Pons (tissue), 1 donor: ENCODE measurements at regions not wholly inside any gene's neighbourhood (a gene's known extent, or its start where the extent isn't known, plus 50 kb on each side); places are given as distances from the start of the nearest gene placed in this dataset.
A peak's percentile ranks its signal among the peaks of the same experiment; 100 is the strongest.

Experiments used
- DNase-seq: peaks from one replicate; pipeline ENCODE4 v3.0.0-alpha.2; 2016; ENCODE audit warnings: low spot score

DNA sequence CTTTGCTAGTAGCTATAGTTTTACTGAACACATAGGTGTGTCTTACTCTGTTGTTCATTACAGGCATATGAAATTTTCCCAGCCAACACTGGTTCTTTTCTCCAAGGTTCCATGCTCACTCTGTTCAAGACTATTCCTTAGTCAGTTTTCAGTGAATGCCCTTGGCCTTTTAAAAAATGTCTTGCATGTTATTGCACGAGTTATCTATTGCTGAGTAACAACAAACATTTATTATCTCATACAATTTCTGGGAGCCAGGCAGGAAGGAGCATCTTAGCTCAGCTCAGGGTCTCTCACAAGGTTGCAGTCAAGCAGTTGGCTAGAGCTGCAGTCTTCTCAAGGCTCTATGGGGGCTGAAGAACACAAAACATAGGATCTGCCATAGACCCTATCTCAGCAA, 223.5 kb downstream of the BTG1 start:
- no peak for DNase-seq

DNA sequence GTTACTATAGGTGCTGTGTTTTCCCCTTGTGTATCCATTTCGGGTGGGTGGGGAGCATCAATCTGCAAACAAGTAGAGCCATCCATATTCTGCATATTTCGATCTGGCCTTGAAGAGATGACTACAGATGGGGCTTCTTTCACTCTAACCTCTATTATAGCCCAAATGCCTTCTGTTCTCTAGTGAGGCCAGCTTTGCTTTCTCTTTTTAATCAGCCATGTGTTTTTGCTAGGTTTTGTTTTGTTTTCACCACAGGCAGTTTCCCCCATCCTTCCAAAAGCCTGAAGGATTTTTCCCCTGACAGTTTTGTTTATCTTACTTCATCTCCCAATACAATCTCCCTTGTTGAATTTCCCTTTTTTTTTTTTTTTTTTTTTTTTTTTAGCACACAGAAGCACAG, 224.1 kb downstream of the BTG1 start:
- DNase-seq, result no peak

DNA sequence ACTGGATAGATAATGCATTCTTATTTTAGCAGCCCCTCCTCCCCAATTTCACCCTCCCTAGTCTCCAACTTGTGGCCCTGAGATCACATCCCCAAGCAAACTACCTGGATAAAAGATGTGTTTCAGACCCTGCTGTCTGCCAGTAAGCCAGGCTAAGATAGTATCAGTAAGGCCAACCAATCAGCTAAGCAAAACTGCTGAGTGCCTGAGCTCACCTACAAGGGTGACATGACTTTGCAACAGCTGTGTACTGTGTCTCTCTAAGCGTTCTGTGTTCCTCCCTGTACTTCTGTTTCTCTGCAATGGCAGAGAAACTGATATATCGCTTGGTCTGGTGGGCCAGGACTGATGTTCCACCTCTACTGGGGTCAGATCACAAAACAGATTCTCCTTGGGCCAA, 224.9 kb downstream of the BTG1 start:
- no peak for DNase-seq

DNA sequence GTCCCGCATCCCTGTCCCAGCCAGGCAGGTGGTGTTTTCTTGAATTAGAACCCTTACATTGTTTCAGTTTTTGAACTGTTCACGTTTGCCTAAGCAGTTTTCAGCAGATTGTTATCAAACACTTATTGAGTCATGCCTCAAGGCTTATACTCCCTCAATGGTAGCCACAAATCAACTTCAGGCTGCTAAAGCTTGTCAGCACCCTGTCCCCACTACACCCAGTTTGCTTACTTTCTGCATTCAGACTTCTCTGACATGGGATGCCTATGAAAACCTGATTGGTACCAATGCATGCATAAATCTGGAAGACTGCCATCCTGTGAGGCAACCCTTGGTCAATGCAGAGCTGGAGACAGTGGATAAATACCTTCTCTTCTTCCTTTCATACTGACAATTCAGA, 225.4 kb downstream of the BTG1 start:
- no peak for DNase-seq

DNA sequence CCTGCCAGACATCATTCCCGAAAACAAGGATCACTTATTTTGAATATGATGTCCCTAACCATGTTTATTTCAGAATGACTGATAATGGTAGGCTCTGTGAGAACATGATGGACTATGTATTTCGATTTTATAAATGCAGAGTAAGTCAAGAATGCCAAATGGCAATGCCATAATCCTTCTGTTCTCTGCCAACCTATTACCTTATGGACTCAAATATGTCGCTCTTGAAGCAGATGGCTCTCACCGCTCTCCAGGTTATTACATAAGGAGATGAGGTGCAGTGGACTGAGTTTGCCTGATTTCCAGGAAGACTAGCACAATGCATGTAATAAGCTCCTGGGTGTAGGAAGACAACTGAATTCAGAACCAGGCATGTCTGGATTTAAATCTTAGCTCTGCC, 227.2 kb downstream of the BTG1 start:
- peak; percentile 15 for DNase-seq

DNA sequence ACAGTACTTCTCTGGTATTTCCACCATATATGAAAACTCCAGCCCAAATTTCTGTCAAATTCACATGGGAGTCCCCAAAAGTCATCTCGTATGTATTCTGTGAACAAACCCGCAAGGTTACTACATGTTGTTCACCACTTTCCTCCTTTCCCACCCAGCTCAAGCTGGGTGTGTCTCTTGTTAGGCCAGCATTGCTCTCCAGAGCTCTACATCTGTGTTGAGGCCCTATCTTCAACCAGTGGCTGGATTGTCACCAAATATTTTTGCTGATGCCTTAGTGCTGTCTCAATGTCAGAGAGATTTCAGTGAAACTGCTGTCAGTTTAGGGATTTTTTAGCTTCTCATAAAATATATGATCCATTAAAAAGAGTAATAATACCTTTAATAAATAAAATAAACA, 230.9 kb downstream of the BTG1 start:
- no peak for DNase-seq

DNA sequence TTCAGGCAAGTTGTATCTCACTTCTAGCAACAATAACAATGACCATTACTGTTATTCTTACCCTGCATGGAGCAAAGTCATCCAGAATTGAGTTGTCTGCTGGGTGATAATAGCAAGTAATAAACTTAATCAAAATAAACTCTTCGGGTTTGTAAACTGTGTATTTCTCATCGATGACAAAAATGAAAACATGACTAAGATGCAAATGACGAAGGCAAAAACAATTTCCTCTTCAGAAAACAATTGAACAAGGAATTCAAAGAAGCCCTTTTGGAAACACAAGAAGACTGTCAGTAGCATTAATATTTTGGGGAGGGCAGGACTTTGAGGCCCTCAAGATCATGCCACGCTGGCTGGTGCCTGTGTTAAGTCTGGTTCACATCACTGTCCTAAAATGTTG, 232.0 kb downstream of the BTG1 start:
- no peak for DNase-seq

DNA sequence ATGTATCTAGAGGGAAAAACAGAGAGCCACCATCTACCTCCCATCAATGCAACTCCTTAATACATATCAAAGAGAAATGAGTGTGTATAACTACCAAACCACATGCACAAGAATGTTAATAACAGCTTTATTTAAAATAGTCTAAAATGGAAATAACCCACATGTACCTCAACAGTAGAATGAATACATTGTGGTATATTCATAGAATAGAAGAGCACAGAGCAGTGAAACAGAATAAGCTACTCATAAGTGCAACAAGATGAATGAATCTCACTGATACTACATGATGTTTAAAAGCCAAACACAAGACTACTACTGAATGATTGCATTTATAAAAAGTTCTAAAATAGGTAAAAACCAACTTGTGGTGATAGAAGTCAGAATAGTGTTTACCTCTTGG, 232.5 kb downstream of the BTG1 start:
- DNase-seq, result no peak

DNA sequence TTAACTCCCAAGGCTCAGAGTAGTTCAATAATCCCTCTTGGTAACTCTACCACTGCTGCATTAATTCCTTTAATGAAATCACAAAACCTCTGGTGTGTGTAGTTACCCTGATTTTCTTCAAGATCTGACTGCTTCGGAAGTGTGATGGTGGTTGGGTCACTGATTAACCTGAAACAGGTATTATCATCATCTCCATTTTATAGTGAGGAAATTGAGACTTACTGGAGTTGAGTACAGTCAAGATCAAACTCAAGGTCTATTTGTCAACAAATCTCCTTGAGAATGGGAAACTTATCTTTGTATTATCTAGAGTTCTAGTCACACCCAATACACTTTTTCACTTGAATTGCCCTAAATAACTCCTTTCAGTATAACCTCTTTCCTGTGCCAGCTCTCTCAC, 233.5 kb downstream of the BTG1 start:
- DNase-seq, result no peak

DNA sequence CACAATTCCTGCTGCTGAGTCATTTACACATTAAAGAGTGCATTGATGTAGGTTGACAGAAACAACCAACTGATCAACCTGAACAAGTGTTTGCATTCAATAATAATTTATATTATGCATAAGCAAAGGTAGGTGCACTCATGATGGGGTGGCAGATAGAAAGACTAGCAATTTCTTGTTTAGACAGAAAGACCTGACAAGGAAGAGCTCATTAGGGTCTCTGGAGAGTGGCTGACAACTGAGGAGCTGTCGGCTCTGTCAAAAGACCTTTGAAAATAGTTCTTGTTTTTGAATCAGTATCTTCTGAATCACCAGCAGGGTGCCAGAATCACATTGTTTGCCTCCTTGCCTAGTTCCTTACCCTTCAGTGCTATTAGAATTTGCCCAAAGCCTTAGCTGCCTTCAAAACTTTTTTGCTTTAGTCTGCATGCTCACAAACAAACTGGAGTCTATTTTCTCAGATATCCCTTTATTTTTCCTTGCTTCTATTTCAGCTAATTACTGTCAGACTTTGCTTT, 234.7 kb downstream of the BTG1 start:
- no peak for DNase-seq

DNA sequence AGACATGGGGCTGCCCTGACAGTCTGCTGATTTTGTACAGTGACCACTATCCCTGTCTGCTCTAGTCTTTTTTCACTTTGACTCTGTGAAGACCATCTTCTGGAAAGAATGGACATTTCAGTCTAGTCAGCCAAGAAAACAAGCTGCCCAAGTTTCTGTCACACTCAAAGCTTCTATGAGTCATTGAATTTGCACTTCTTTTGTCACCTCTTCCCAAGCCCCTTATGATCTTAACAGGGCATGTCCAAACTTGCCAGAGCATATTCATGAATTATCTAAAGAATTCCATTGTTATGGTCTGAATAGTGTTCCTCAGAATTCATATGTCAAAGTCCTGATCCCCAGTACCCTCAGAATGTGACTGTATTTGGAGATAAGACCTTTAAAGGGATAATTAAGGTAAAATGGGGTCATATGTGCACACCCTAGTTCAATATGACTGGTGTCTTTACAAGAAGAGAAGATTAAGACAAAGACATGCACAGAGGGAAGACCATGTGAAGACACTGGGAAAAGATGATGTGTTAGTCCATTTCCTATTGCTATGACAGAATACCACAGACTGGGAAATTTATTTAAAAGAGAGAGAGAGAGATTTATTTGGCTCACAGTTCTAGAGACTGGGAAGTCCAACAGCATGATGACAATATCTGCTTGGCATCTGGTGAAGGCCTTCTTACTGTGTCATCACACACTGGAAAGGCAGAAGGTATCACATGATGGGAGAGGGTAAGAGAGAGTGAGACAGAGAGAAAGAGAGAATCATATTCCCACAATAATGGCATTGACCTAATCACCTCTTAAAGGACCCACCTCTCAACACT, 242.6 kb downstream of the BTG1 start:
- DNase-seq, result no peak

DNA sequence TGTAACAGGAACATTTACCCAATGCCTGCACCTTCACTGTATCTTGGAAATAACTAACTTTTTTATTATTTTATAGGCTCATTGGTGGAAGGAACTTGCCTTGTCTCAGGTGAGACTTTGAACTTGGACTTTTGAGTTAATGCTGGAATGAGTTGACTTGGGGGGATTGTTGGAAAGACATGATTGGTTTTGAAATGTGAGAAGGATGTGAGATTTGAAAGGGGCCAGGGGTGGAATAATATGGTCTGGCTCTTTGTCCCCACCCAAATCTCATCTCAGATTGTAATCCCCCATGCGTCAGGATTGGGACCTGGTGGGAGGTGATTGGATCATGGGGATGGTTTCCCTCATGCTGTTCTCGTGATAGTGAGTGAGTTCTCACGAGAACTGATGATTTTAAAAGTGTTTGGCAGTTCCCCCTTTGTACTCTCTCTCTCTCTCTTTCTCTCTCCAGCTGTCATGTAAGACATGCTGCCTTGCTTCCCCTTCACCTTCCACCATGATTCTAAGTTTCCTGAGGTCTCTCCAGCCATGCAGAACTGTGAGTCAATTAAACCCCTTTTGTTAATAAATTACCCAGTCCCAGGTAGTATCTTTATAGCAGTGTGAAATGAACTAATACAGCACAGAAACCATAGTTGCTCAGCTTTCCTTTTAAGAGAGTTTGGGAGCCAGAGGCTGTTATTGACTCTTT, 244.1 kb downstream of the BTG1 start:
- DNase-seq, result no peak

DNA sequence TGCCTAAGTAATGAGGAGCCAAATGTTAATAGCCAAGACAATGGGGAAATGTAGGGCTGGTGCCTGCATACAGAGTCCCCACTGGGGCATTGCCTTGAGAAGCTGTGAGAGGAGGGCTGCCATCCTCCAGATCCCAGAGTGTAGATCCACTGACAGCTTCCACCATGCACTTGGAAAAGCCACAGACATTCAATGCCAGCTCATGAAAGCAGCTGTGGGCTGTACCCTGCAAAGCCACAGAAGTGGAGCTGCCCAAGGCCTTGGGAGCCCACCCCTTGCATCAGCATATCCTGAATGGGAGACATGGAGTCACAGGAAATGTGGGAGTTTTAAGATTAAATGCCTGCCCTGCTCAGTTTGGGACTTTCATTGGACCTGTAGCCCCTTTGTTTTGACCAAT, 244.7 kb downstream of the BTG1 start:
- DNase-seq, result no peak

DNA sequence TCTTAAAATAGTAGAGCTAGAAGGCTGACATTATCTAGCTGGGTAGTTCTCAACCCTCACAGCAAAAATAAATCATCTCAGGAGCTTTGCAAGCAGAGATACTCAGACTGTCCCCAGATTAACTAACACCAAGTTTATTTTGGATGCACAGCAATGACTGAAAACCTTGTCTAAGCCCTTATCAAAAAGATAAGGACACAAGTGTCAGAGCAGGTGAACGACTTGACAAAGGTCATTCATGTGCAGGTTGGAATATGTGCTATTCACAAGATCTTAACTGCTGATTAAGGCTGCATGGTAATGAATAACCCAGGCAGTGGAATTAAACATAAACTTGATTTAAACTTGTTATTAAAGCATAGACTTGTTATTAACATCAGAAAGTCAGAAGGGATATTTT, 246.6 kb downstream of the BTG1 start:
- no peak for DNase-seq

DNA sequence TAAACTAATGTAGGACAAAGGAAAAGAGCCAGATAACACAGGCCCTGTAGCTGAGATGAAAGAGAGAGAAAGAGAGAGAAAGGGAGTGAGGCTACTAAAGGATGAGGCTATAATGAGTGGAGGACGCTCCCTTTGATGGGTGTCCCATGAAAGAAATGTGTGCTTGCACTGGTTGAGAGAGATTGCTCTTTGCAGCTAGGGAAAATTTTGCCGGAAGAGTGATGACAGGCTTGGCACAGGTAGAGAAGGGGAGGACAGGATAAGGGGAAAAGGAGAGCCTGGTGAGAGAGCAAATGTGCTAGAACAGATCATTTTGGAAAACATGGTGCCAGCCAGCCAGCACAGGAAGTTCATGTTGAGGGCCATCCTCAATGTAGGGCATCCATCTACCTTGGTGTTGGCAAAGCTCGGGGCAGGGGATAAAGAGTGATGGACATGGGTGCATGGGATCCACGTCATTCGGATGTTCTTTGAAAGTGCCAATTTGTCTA, 248.6 kb downstream of the BTG1 start:
- no peak for DNase-seq

DNA sequence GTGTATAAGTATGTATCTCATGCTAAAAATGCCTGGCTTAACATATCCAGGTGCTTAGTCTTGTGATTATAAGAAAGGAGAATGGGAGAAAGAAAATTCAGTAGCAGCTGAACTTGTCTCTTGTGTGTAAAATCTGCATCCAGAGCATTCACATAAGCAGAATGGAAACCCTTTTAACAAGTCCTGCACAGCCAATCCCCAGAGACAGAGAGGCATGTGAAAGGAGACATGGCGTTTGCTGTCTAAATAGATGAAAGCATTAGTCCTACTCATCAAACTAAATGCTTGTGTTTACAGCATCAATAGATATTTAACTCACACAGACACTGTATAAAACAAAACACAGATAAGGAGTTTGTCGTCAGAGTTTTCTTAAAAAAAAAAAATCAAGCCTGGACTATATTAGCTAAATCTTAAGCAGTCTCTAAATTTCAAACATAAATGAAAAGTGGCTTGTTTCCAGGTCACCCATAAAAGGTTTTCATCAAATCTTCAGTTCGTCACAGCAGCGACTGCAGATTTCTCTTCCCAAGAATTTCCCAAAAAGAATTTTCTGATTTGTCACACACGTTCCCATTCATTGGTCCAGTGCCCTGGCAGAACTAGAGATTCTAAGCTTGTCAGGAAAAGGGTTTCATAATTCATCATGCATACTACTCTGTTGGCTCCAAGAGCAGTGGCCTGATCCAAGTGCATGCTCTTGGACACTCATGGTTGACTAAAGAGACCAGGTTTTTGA, 249.2 kb downstream of the BTG1 start:
- no peak for DNase-seq

DNA sequence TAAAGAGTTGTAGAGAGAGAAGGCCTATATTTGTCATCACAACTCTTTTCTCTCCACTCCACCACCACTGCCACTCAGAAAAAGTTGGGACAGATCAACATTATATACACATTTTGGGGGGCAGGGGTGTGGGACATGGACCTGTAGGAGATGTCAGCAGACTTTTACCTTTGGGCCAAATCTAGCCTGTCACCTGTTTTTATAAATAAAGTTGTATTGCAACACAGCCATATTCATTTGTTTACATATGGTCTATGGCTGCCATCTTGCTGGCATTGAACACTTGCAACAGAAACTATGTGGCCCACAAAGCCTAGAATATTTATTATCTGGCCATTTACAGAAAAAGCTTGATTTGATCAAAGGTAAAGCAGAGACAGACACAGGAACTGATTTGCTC, 250.7 kb downstream of the BTG1 start:
- DNase-seq, result no peak

DNA sequence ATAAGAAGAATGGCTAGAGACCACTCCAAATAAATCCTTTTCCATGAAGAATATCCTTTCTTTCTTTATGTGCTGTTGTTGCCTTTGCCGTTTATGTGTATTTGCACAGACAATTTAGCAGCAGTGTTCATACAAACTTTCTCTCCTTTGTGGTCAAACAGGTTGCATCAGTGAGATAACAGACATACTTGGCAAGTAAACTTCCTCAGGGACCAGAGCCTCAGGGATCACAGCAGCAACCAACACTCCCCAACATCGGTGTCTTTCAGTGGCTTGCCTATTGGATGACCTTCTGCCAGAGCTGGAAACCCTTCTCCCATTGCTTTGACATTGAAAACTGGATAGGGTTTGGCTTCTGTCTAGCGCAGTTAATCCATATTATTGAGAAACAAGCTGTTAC, 252.2 kb downstream of the BTG1 start:
- DNase-seq, result no peak

DNA sequence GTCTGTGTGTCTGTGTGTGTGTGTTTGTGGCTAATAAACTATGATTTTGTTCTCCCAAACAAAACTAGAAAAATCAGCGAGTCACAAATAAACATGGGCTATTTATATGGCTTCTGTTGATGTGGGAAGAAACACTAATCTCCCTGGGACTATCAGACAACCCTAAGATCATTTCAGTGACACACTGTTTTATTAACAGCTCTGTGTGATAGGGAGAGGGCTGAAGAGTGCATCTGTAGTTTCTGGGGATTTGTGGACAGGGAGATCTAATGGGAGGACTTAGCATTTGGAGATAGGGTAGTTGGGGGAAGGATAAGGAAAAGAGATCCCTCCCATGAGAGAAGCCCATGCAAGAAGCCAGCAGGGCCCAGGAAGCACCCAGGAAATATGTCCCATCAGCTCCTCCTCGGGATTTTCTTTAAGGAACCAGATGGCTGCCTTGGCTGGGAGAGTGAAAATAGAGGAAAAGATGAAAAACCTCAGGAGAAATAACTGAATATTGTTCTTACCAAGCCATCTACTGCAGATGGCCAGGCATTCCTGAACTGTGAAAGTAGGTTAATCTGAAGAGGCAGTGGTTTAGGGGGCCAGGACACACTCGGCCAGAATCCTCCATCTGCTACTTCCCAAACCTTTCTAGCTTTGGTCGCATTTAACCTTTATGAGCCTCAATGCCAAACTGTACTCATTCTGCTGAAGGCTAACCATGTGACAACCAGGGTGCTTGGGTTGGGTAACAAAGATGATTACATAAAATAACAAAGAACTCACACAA, 253.4 kb downstream of the BTG1 start:
- DNase-seq, result no peak

DNA sequence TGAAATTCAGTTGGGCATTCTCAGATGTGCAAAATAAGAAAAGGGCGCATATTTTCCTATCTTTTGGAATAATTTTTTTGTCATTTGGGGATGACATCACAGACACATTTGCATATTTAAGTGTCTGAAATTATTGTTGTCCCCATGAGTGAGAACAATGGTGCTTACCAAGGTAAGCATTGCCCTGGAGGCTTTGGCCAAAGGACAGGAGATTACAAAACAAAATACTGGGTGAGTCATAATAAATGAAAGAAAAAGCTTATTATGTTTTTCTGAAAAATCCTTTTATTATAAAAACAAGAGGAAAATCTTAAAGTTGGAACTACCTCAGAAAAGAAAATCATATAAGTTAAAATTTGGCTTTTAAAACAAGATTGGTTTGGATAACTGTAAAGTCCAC, 254.9 kb downstream of the BTG1 start:
- no peak for DNase-seq

DNA sequence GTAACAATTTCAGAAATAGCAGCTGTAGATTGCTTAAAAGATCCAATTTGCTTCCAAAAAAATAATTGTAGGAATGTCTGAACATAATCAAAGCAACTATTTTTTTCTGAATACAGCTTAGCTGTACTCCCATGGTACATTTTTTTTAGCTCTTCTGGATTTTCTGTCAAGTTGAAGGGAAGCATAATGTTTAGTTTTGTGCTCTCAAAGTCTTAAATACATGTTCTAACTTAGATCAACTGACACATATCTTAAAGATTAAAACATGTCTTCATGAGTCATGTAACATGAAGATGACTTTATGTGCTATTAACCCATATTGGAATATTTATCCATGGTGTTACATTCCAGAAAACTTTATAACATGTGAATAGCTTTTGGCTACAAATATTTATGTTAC, 255.7 kb downstream of the BTG1 start:
- no peak for DNase-seq

DNA sequence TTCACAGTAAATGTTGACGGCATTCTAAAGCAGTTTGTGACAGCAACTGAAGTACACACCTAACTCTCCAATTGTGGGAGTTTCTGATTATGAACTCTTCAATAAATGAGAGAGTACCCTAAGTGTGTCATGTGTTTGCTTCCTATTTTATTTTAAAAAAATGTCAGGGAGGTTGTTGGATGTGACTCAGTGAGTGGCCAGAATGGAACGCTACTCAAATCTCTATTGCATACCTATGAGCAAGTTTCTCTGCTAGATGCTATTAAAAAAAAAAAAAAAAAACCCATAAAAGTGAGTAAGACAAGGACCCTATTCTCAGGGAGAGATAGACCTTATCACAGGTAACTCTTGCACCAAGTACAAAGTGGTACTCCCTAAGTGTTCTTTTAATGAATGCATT, 256.6 kb downstream of the BTG1 start:
- no peak for DNase-seq
